ENCODE measurements at regions not wholly inside any gene's neighbourhood (a gene's known extent, or its start where the extent isn't known, plus 50 kb on each side); places are given as distances from the start of the nearest gene placed in this dataset.

- TF ChIP-seq JUN (IDR thresholded peaks at IDR 0.05) (no peak), CTCF (IDR thresholded peaks at IDR 0.05) (no peak), EP300 (IDR thresholded peaks at IDR 0.05) (no peak), CBX8 (IDR thresholded peaks at IDR 0.05) (no peak), CBX2 (IDR thresholded peaks at IDR 0.05; ENCODE audit: borderline replicate concordance, low read depth) (no peak), RAD21 (conservative IDR thresholded peaks at IDR 0.05 in 1 of 2, IDR thresholded peaks at IDR 0.05 in 1 of 2) (no peak), MAX (IDR thresholded peaks at IDR 0.05) (no peak), MAZ (IDR thresholded peaks at IDR 0.05; ENCODE audit: borderline replicate concordance, low read depth, low read length) (no peak), FOSL2 (IDR thresholded peaks at IDR 0.05) (no peak), FOSL2 (CRISPR knock-in tag; IDR thresholded peaks at IDR 0.05) (no peak)
Observed at GRCh38 chr3:148332509-148332908, 365.2 kb upstream of the AGTR1 start.
